ENCODE measurements at regions not wholly inside any gene's neighbourhood (a gene's known extent, or its start where the extent isn't known, plus 50 kb on each side); places are given as distances from the start of the nearest gene placed in this dataset.

- Histone ChIP-seq H3K27me3 (ENCODE audit: control insufficient read depth, insufficient read depth, low read length) (no peaks in the 10 kb centered on the region), H3K36me3 (ENCODE audit: control insufficient read depth, insufficient read depth, low read length) (no peaks in the 10 kb centered on the region), H3K27ac (ENCODE audit: low read length) (no peak overlapping the region), H3K4me3 (ENCODE audit: low read depth in 2 of 2, low read length in 2 of 2) (no peak overlapping the region), H3K4me1 (ENCODE audit: control insufficient read depth, insufficient read depth, low read length) (no peaks in the 10 kb centered on the region), H3K9me3 (ENCODE audit: control insufficient read depth, insufficient read depth, low read depth, low read length) (no peaks in the 10 kb centered on the region)
- DNase-seq (ENCODE audit: low read depth, low spot score) (no peak), ATAC-seq (no peak)
- TF ChIP-seq POLR2AphosphoS5 (IDR thresholded peaks at IDR 0.05; ENCODE audit: low read depth, low read length): no peak
- TF ChIP-seq REST (IDR thresholded peaks at IDR 0.05; ENCODE audit: insufficient read depth in 1 of 2, low read depth in 2 of 2, low read length in 1 of 2): no peak
- no peak for TF ChIP-seq CTCF (IDR thresholded peaks at IDR 0.05)
- no peak for TF ChIP-seq TCF7L2 (IDR thresholded peaks at IDR 0.05; ENCODE audit: low read depth, low read length)
- no peak for TF ChIP-seq SIN3A (IDR thresholded peaks at IDR 0.05; ENCODE audit: borderline replicate concordance, insufficient read depth, low read depth, low read length)
- ChIA-PET POLR2A (no interaction called here), CTCF (no interaction called here)
- BruUV-seq (replicated peaks): no TSS peak
- intact Hi-C loops (cut with micrococcal nuclease; ENCODE audit: unreplicated experiment) (no loop called here), in situ Hi-C loops (cut with HindIII; ENCODE audit: low pct_unique_long_range_greater_than_20kb, low sequenced_read_pairs) (no loop called here)
Observed at GRCh38 chr20:11119573-11119972, 445.8 kb upstream of the JAG1 start.

GRCh38 chr20:11120431-11120830, 446.6 kb upstream of the JAG1 start:
- no peaks in the 10 kb centered on the region for H3K27me3 ChIP-seq (ENCODE audit: control insufficient read depth, insufficient read depth, low read length)
- no TSS peak for BruUV-seq (replicated peaks)
- no peak overlapping the region for H3K4me3 ChIP-seq (ENCODE audit: low read depth in 2 of 2, low read length in 2 of 2)
- DNase-seq (ENCODE audit: low read depth, low spot score) (no peak), ATAC-seq (no peak)
- ChIA-PET CTCF (no interaction called here), POLR2A (no interaction called here)
- H3K4me1 ChIP-seq (ENCODE audit: control insufficient read depth, insufficient read depth, low read length): no peaks in the 10 kb centered on the region
- TF ChIP-seq TCF7L2 (IDR thresholded peaks at IDR 0.05; ENCODE audit: low read depth, low read length): no peak
- no peak for TF ChIP-seq SIN3A (IDR thresholded peaks at IDR 0.05; ENCODE audit: borderline replicate concordance, insufficient read depth, low read depth, low read length)
- no peak for TF ChIP-seq CTCF (IDR thresholded peaks at IDR 0.05)
- TF ChIP-seq REST (IDR thresholded peaks at IDR 0.05; ENCODE audit: insufficient read depth in 1 of 2, low read depth in 2 of 2, low read length in 1 of 2): no peak
- no peak for TF ChIP-seq POLR2AphosphoS5 (IDR thresholded peaks at IDR 0.05; ENCODE audit: low read depth, low read length)
- no peak overlapping the region for H3K27ac ChIP-seq (ENCODE audit: low read length)
- in situ Hi-C loops (cut with HindIII; ENCODE audit: low pct_unique_long_range_greater_than_20kb, low sequenced_read_pairs) (no loop called here), intact Hi-C loops (cut with micrococcal nuclease; ENCODE audit: unreplicated experiment) (no loop called here)
- no peaks in the 10 kb centered on the region for H3K36me3 ChIP-seq (ENCODE audit: control insufficient read depth, insufficient read depth, low read length)
- H3K9me3 ChIP-seq (ENCODE audit: control insufficient read depth, insufficient read depth, low read depth, low read length): no peaks in the 10 kb centered on the region

Data from Panc1 (cell line).